Pons (tissue), 1 donor: ENCODE measurements at regions not wholly inside any gene's neighbourhood (a gene's known extent, or its start where the extent isn't known, plus 50 kb on each side); places are given as distances from the start of the nearest gene placed in this dataset.

ENCODE experiments used
- DNase-seq: peaks from one replicate; pipeline ENCODE4 v3.0.0-alpha.2; 2016; ENCODE audit warnings: low spot score

GRCh38 chr15:66945842-66946241, 119.6 kb upstream of the SMAD3 start:
- DNase-seq = no peak

GRCh38 chr15:66946578-66947164, 118.7 kb upstream of the SMAD3 start:
- DNase-seq = peak; percentile 66

GRCh38 chr15:66947471-66947870, 117.9 kb upstream of the SMAD3 start:
- DNase-seq = no peak

GRCh38 chr15:66948294-66948693, 117.1 kb upstream of the SMAD3 start:
- peak; percentile 16 for DNase-seq

GRCh38 chr15:66950114-66950513, 115.3 kb upstream of the SMAD3 start:
- DNase-seq = no peak

- peak; percentile 33 for DNase-seq
Observed at GRCh38 chr15:66951531-66952320, 113.7 kb upstream of the SMAD3 start.

GRCh38 chr15:66952756-66953522, 112.5 kb upstream of the SMAD3 start:
- DNase-seq = no peak

GRCh38 chr15:66953523-66954229, 111.7 kb upstream of the SMAD3 start:
- no peak for DNase-seq

- no peak for DNase-seq
Observed at GRCh38 chr15:66954601-66955000, 110.8 kb upstream of the SMAD3 start.

- no peak for DNase-seq
Observed at GRCh38 chr15:66955001-66955516, 110.3 kb upstream of the SMAD3 start.

- no peak for DNase-seq
Observed at GRCh38 chr15:66955871-66956585, 109.4 kb upstream of the SMAD3 start.

GRCh38 chr15:66956672-66957430, 108.6 kb upstream of the SMAD3 start:
- no peak for DNase-seq

- no peak for DNase-seq
Observed at GRCh38 chr15:66957431-66957720, 108.0 kb upstream of the SMAD3 start.

- no peak for DNase-seq
Observed at GRCh38 chr15:66959066-66959465, 106.3 kb upstream of the SMAD3 start.

- no peak for DNase-seq
Observed at GRCh38 chr15:66959875-66960274, 105.5 kb upstream of the SMAD3 start.

GRCh38 chr15:66960519-66960918, 104.9 kb upstream of the SMAD3 start:
- DNase-seq = no peak

GRCh38 chr15:66961407-66961884, 104.0 kb upstream of the SMAD3 start:
- DNase-seq = no peak

- DNase-seq = no peak
Observed at GRCh38 chr15:66961901-66962300, 103.5 kb upstream of the SMAD3 start.

GRCh38 chr15:66962522-66962921, 102.9 kb upstream of the SMAD3 start:
- no peak for DNase-seq

GRCh38 chr15:66963084-66963483, 102.3 kb upstream of the SMAD3 start:
- no peak for DNase-seq

- no peak for DNase-seq
Observed at GRCh38 chr15:66963710-66964109, 101.7 kb upstream of the SMAD3 start.
